Endothelial cell of umbilical vein (primary cell): ENCODE measurements at regions not wholly inside any gene's neighbourhood (a gene's known extent, or its start where the extent isn't known, plus 50 kb on each side); places are given as distances from the start of the nearest gene placed in this dataset.

Source experiments
- BruUV-seq: library from RNA; stranded (reverse); fragments of 400-500 nt; replicated peaks from 2 replicates; lab custom pipeline; 2021; lab: Mats Ljungman, UMichigan
- CTCF ChIA-PET: fragments of 300-600, 350-600 bp; sonication (Branson Sonifier 250); formaldehyde crosslinking; loops from one replicate; lab custom pipeline; 2021; ENCODE audit warnings: antibody characterized with exemption, inconsistent platforms; lab: Charles Lee
- POLR2A ChIA-PET: fragments of 300-600, 350-600 bp; sonication (Branson Sonifier 250); formaldehyde crosslinking; loops from one replicate; lab custom pipeline; 2021; ENCODE audit warnings: antibody characterized with exemption, inconsistent platforms; lab: Charles Lee
- DNase-seq: peaks from one replicate; pipeline ENCODE4 v3.0.0-alpha.2; 2011; ENCODE audit warnings: low read depth, low spot score
- FAIRE-seq: peaks from 2 replicates; lab custom pipeline; 2011; peaks lifted over from hg19 to GRCh38; lab: Jason Lieb, UNC
- H2AFZ ChIP-seq: 2 replicates; pipeline ENCODE4 v1.6.0; 2012; ENCODE audit warnings: low read depth, low read length, control low read depth, inconsistent platforms
- H3K27ac ChIP-seq: 2 replicates; pipeline ENCODE4 v1.5.1; 2011; ENCODE audit warnings: low read depth, mild to moderate bottlenecking, control low read depth, low read length, moderate library complexity; ENCODE audit not compliant: insufficient read depth
- H3K27me3 ChIP-seq, 2 experiments: 2 replicates each; pipeline versions ENCODE4 v1.6.0 to v1.6.1; 2011; ENCODE audit warnings: low read length in 2 of 2, mixed read lengths in 1 of 2; ENCODE audit not compliant: control insufficient read depth in 2 of 2, insufficient read depth in 2 of 2
- H3K36me3 ChIP-seq, 2 experiments: 2 replicates in 1 of 2; 3 replicates in 1 of 2; pipeline ENCODE4 v1.5.1; 2011; ENCODE audit warnings: low read length in 2 of 2, mild to moderate bottlenecking in 1 of 2, moderate library complexity in 1 of 2; ENCODE audit not compliant: control insufficient read depth in 2 of 2, insufficient read depth in 2 of 2; ENCODE audit errors: extremely low read depth in 1 of 2
- H3K4me1 ChIP-seq: 3 replicates; pipeline ENCODE4 v1.5.1; 2011; ENCODE audit warnings: mild to moderate bottlenecking, low read length; ENCODE audit not compliant: control insufficient read depth, insufficient read depth; ENCODE audit errors: extremely low read depth
- H3K4me2 ChIP-seq: 2 replicates; pipeline ENCODE4 v1.6.1; 2011; ENCODE audit warnings: low read length, control low read depth, mixed read lengths; ENCODE audit not compliant: insufficient read depth
- H3K4me3 ChIP-seq, 3 experiments: fragments of 200-600 bp in 1 of 3; sonication (generic), shearing (Covaris generic) in 1 of 3; replicated peaks in 1 of 3; 2 replicates each; pipeline ENCODE4 v1.5.1; 2011 to 2016; ENCODE audit warnings: control low read depth in 3 of 3, low read length in 3 of 3, mild to moderate bottlenecking in 2 of 3, inconsistent platforms in 1 of 3, low read depth in 1 of 3, moderate library complexity in 1 of 3; ENCODE audit not compliant: insufficient read depth in 1 of 3
- H3K79me2 ChIP-seq: 2 replicates; pipeline ENCODE4 v1.6.0; 2012; ENCODE audit warnings: low read length, inconsistent platforms; ENCODE audit not compliant: control insufficient read depth, insufficient read depth
- H3K9ac ChIP-seq: replicated peaks from 2 replicates; pipeline ENCODE3; 2011; ENCODE audit warnings: low read length, control low read depth; ENCODE audit not compliant: insufficient read depth; ENCODE audit errors: extremely low read depth
- H3K9me1 ChIP-seq: replicated peaks from 3 replicates; pipeline ENCODE4 v1.6.0; 2011; ENCODE audit warnings: mild to moderate bottlenecking, low read length; ENCODE audit not compliant: control insufficient read depth, insufficient read depth; ENCODE audit errors: extremely low read depth
- H3K9me3 ChIP-seq: replicated peaks from 2 replicates; pipeline ENCODE4 v1.5.1; 2012; ENCODE audit warnings: low read length, inconsistent platforms; ENCODE audit not compliant: control insufficient read depth, insufficient read depth
- H4K20me1 ChIP-seq: replicated peaks from 2 replicates; pipeline ENCODE3; 2011; ENCODE audit warnings: mild to moderate bottlenecking, low read length; ENCODE audit not compliant: control insufficient read depth, insufficient read depth; ENCODE audit errors: extremely low read depth
- CTCF ChIP-seq, 2 donors: IDR thresholded peaks; 1 replicate in 1 of 2; 2 replicates in 1 of 2; pipeline ENCODE4 v1.5.1; 2011; ENCODE audit warnings: low read length in 2 of 2, mild to moderate bottlenecking in 2 of 2, moderate library complexity in 2 of 2, control low read depth in 1 of 2, inconsistent platforms in 1 of 2, low read depth in 1 of 2; ENCODE audit not compliant: insufficient read depth in 1 of 2; ENCODE audit errors: extremely low read depth in 1 of 2
- EZH2 ChIP-seq: IDR thresholded peaks from 2 replicates; pipeline ENCODE4 v1.6.1; 2012; ENCODE audit warnings: borderline replicate concordance, low read depth, mild to moderate bottlenecking, moderate library complexity, low read length, inconsistent platforms; ENCODE audit not compliant: severe bottlenecking
- FOS ChIP-seq: IDR thresholded peaks from 2 replicates; pipeline ENCODE4 v1.6.1; 2011; ENCODE audit warnings: mild to moderate bottlenecking, low read length, moderate library complexity, borderline replicate concordance; ENCODE audit not compliant: insufficient read depth
- GATA2 ChIP-seq: IDR thresholded peaks from 2 replicates; pipeline ENCODE4 v1.7.0; 2011; ENCODE audit warnings: low read depth, mild to moderate bottlenecking, moderate library complexity, mixed read lengths, low read length; ENCODE audit not compliant: insufficient read length, insufficient read depth
- JUN ChIP-seq: IDR thresholded peaks from 2 replicates; pipeline ENCODE4 v1.6.1; 2011; ENCODE audit warnings: borderline replicate concordance, low read depth; ENCODE audit not compliant: insufficient read length, insufficient read depth
- MAX ChIP-seq: IDR thresholded peaks from 2 replicates; pipeline ENCODE4 v1.6.1; 2011; ENCODE audit not compliant: insufficient read depth, insufficient read length
- MYC ChIP-seq: IDR thresholded peaks from one replicate; pipeline ENCODE4 v1.6.1; 2011; ENCODE audit warnings: mild to moderate bottlenecking, low read depth, low read length
- POLR2A ChIP-seq: IDR thresholded peaks from 2 replicates; pipeline ENCODE4 v1.6.1; 2012; ENCODE audit warnings: low read depth, mild to moderate bottlenecking, control low read depth, low read length
- POLR2AphosphoS5 ChIP-seq: IDR thresholded peaks from 2 replicates; pipeline ENCODE4 v1.6.1; 2012; ENCODE audit warnings: low read depth, mild to moderate bottlenecking, control low read depth, low read length, moderate library complexity; ENCODE audit not compliant: insufficient read depth
- dilution Hi-C: fragments of 300-500 bp; cut with MboI; formaldehyde crosslinking; loops from one replicate; pipeline ENCODE4 v1.15.0; 2019; ENCODE audit warnings: low sequenced_read_pairs; ENCODE audit not compliant: extremely low pct_ligation_motif_present
- intact Hi-C: fragments of 100-400 bp; cut with micrococcal nuclease; formaldehyde crosslinking; loops from one replicate; pipeline ENCODE4 v1.10.0; 2022

- DNase-seq (peak; percentile 54), FAIRE-seq (peak; percentile 46)
- Histone ChIP-seq H3K79me2 (no peaks in the 10 kb centered on the region), H3K4me3 (no peak overlapping the region), H3K27ac (peak overlapping the region; percentile 63), H2AFZ (no peak overlapping the region), H3K36me3 (no peaks in the 10 kb centered on the region), H4K20me1 (no peaks in the 10 kb centered on the region), H3K9ac (peak overlapping the region; percentile 23), H3K4me1 (peaks cover 38% of the 10 kb centered on the region), H3K9me1 (no peaks in the 10 kb centered on the region), H3K9me3 (no peaks in the 10 kb centered on the region), H3K27me3 (no peaks in the 10 kb centered on the region), H3K4me2 (no peak overlapping the region)
- BruUV-seq: no TSS peak
- dilution Hi-C loops: no loop called here
- ChIA-PET POLR2A (no interaction called here), CTCF (no interaction called here)
- TF ChIP-seq JUN (peak; percentile 54), EZH2 (no peak)
- intact Hi-C loops: loop anchor here (1.0 to 5.0 kb wide), 4 partner anchors 42 to 344 kb away; no protein-coding TSS in a partner anchor
Measured at GRCh38 chr1:199733125-199733524, 294.4 kb upstream of the NR5A2 start.

- CTCF ChIA-PET: interaction anchor here (0.6 to 1.6 kb wide), 6 partner anchors 12 to 50 kb away, joined by 3 to 4 read pairs (median 3); no protein-coding TSS in a partner anchor
- intact Hi-C loops: loop anchor here (1.0 to 5.0 kb wide), 3 partner anchors 125 to 343 kb away; no protein-coding TSS in a partner anchor
- Histone ChIP-seq H3K27ac (peak overlapping the region; percentile 63), H3K4me2 (peak overlapping the region; percentile 5), H3K4me3 (no peak overlapping the region), H3K79me2 (no peaks in the 10 kb centered on the region), H2AFZ (no peak overlapping the region), H3K9me1 (no peaks in the 10 kb centered on the region), H4K20me1 (no peaks in the 10 kb centered on the region), H3K9ac (no peak overlapping the region), H3K27me3 (no peaks in the 10 kb centered on the region), H3K9me3 (no peaks in the 10 kb centered on the region), H3K4me1 (peaks cover 38% of the 10 kb centered on the region), H3K36me3 (no peaks in the 10 kb centered on the region)
- no peak for TF ChIP-seq EZH2
- TF ChIP-seq MAX: no peak
- no peak for TF ChIP-seq CTCF (IDR thresholded peaks at IDR 0.05; ENCODE audit: extremely low read depth in 1 of 2, insufficient read depth in 1 of 2, low read depth in 1 of 2, low read length in 2 of 2)
- no peak for TF ChIP-seq FOS
- no peak for TF ChIP-seq POLR2AphosphoS5
- no peak for TF ChIP-seq POLR2A
- no peak for TF ChIP-seq MYC
- TF ChIP-seq JUN: no peak
- no peak for TF ChIP-seq GATA2
- POLR2A ChIA-PET: no interaction called here
- dilution Hi-C loops: no loop called here
- DNase-seq (peak; percentile 38), FAIRE-seq (no peak)
- BruUV-seq: no TSS peak
Measured at GRCh38 chr1:199734186-199734585, 293.3 kb upstream of the NR5A2 start.
